ENCODE measurements at regions not wholly inside any gene's neighbourhood (a gene's known extent, or its start where the extent isn't known, plus 50 kb on each side); places are given as distances from the start of the nearest gene placed in this dataset.

GRCh38 chr5:86997516-86997915 is 270.2 kb upstream of the RASA1 start:
- Histone ChIP-seq H2BK120ac (ENCODE audit: low read depth, low read length) (no peak overlapping the region), H2AK5ac (ENCODE audit: low read depth, low read length) (no peak overlapping the region), H3K27ac (replicated peaks; ENCODE audit: low read length) (no peak overlapping the region), H4K91ac (ENCODE audit: low read depth, low read length, poor library complexity) (no peak overlapping the region), H3K4me3 (ENCODE audit: low read length in 2 of 2) (no peak overlapping the region), H2BK12ac (ENCODE audit: low read length) (no peak overlapping the region), H2AFZ (ENCODE audit: low read length) (no peak overlapping the region), H3K9ac (ENCODE audit: low read depth, low read length, poor library complexity) (no peak overlapping the region), H3K14ac (ENCODE audit: low read length) (no peak overlapping the region), H3K4me2 (ENCODE audit: insufficient read depth, low read length, poor library complexity, severe bottlenecking) (no peak overlapping the region), H2BK15ac (ENCODE audit: low read length) (no peak overlapping the region), H3K4me1 (ENCODE audit: control insufficient read depth in 2 of 2, insufficient read depth in 1 of 2, low read depth in 1 of 2, low read length in 2 of 2) (no peaks in the 10 kb centered on the region), H2BK5ac (ENCODE audit: low read length) (no peak overlapping the region), H3K9me3 (replicated peaks in 1 of 2; ENCODE audit: control insufficient read depth in 2 of 2, insufficient read depth in 1 of 2, low read depth in 1 of 2, low read length in 2 of 2) (no peaks in the 10 kb centered on the region), H3K18ac (ENCODE audit: low read length) (no peak overlapping the region), H3K23ac (ENCODE audit: low read depth, low read length, poor library complexity) (no peak overlapping the region), H3K36me3 (replicated peaks in 1 of 2; ENCODE audit: control insufficient read depth in 2 of 2, insufficient read depth in 2 of 2, low read length in 2 of 2) (no peaks in the 10 kb centered on the region), H3K4ac (ENCODE audit: low read length) (no peak overlapping the region), H4K8ac (ENCODE audit: low read depth, low read length) (no peak overlapping the region), H3K27me3 (ENCODE audit: control insufficient read depth in 3 of 3, insufficient read depth in 3 of 3, low read depth in 1 of 3, low read length in 3 of 3) (no peaks in the 10 kb centered on the region), H3K79me1 (ENCODE audit: low read depth, low read length) (no peaks in the 10 kb centered on the region)
- no peak for DNase-seq (ENCODE audit: low spot score)
- WGBS, 2 donors (ENCODE audit: extremely low coverage in 2 of 2, insufficient read length in 2 of 2, insufficient replicate concordance in 1 of 2): no CpG with 5 or more reads among the region's 1 CpG

GRCh38 chr5:86999951-87000350 is 267.7 kb upstream of the RASA1 start:
- no peak overlapping the region for H2BK120ac ChIP-seq (ENCODE audit: low read depth, low read length)
- H3K36me3 ChIP-seq (replicated peaks in 1 of 2; ENCODE audit: control insufficient read depth in 2 of 2, insufficient read depth in 2 of 2, low read length in 2 of 2): no peaks in the 10 kb centered on the region
- H3K4ac ChIP-seq (ENCODE audit: low read length): no peak overlapping the region
- DNase-seq (ENCODE audit: low spot score): no peak
- H4K91ac ChIP-seq (ENCODE audit: low read depth, low read length, poor library complexity): no peak overlapping the region
- no peak overlapping the region for H3K23ac ChIP-seq (ENCODE audit: low read depth, low read length, poor library complexity)
- no peaks in the 10 kb centered on the region for H3K27me3 ChIP-seq (ENCODE audit: control insufficient read depth in 3 of 3, insufficient read depth in 3 of 3, low read depth in 1 of 3, low read length in 3 of 3)
- no peak overlapping the region for H2AFZ ChIP-seq (ENCODE audit: low read length)
- no peaks in the 10 kb centered on the region for H3K4me1 ChIP-seq (ENCODE audit: control insufficient read depth in 2 of 2, insufficient read depth in 1 of 2, low read depth in 1 of 2, low read length in 2 of 2)
- no peak overlapping the region for H3K4me3 ChIP-seq (ENCODE audit: low read length in 2 of 2)
- WGBS, 2 donors (ENCODE audit: extremely low coverage in 2 of 2, insufficient read length in 2 of 2, insufficient replicate concordance in 1 of 2): no CpG with 5 or more reads among the region's 5 CpGs
- no peak overlapping the region for H2AK5ac ChIP-seq (ENCODE audit: low read depth, low read length)
- H3K14ac ChIP-seq (ENCODE audit: low read length): no peak overlapping the region
- H2BK5ac ChIP-seq (ENCODE audit: low read length): no peak overlapping the region
- H2BK12ac ChIP-seq (ENCODE audit: low read length): no peak overlapping the region
- no peaks in the 10 kb centered on the region for H3K79me1 ChIP-seq (ENCODE audit: low read depth, low read length)
- no peak overlapping the region for H3K9ac ChIP-seq (ENCODE audit: low read depth, low read length, poor library complexity)
- H3K4me2 ChIP-seq (ENCODE audit: insufficient read depth, low read length, poor library complexity, severe bottlenecking): no peak overlapping the region
- H3K9me3 ChIP-seq (replicated peaks in 1 of 2; ENCODE audit: control insufficient read depth in 2 of 2, insufficient read depth in 1 of 2, low read depth in 1 of 2, low read length in 2 of 2): no peaks in the 10 kb centered on the region
- no peak overlapping the region for H2BK15ac ChIP-seq (ENCODE audit: low read length)
- H3K27ac ChIP-seq (replicated peaks; ENCODE audit: low read length): no peak overlapping the region
- no peak overlapping the region for H4K8ac ChIP-seq (ENCODE audit: low read depth, low read length)
- no peak overlapping the region for H3K18ac ChIP-seq (ENCODE audit: low read length)

- H2BK120ac ChIP-seq (ENCODE audit: low read depth, low read length): no peak overlapping the region
- no peak overlapping the region for H3K4me3 ChIP-seq (ENCODE audit: low read length in 2 of 2)
- no peak for DNase-seq (ENCODE audit: low spot score)
- no peaks in the 10 kb centered on the region for H3K9me3 ChIP-seq (replicated peaks in 1 of 2; ENCODE audit: control insufficient read depth in 2 of 2, insufficient read depth in 1 of 2, low read depth in 1 of 2, low read length in 2 of 2)
- H3K4me1 ChIP-seq (ENCODE audit: control insufficient read depth in 2 of 2, insufficient read depth in 1 of 2, low read depth in 1 of 2, low read length in 2 of 2): no peaks in the 10 kb centered on the region
- no peak overlapping the region for H3K9ac ChIP-seq (ENCODE audit: low read depth, low read length, poor library complexity)
- no peak overlapping the region for H3K23ac ChIP-seq (ENCODE audit: low read depth, low read length, poor library complexity)
- no peak overlapping the region for H4K91ac ChIP-seq (ENCODE audit: low read depth, low read length, poor library complexity)
- H2BK5ac ChIP-seq (ENCODE audit: low read length): no peak overlapping the region
- no peak overlapping the region for H3K14ac ChIP-seq (ENCODE audit: low read length)
- H3K79me1 ChIP-seq (ENCODE audit: low read depth, low read length): no peaks in the 10 kb centered on the region
- H4K8ac ChIP-seq (ENCODE audit: low read depth, low read length): no peak overlapping the region
- H2AK5ac ChIP-seq (ENCODE audit: low read depth, low read length): no peak overlapping the region
- no peak overlapping the region for H3K18ac ChIP-seq (ENCODE audit: low read length)
- no peaks in the 10 kb centered on the region for H3K36me3 ChIP-seq (replicated peaks in 1 of 2; ENCODE audit: control insufficient read depth in 2 of 2, insufficient read depth in 2 of 2, low read length in 2 of 2)
- H2AFZ ChIP-seq (ENCODE audit: low read length): no peak overlapping the region
- no peak overlapping the region for H3K4me2 ChIP-seq (ENCODE audit: insufficient read depth, low read length, poor library complexity, severe bottlenecking)
- WGBS, 2 donors (ENCODE audit: extremely low coverage in 2 of 2, insufficient read length in 2 of 2, insufficient replicate concordance in 1 of 2): no CpG with 5 or more reads among the region's 3 CpGs
- no peak overlapping the region for H3K4ac ChIP-seq (ENCODE audit: low read length)
- no peak overlapping the region for H3K27ac ChIP-seq (replicated peaks; ENCODE audit: low read length)
- H2BK12ac ChIP-seq (ENCODE audit: low read length): no peak overlapping the region
- H2BK15ac ChIP-seq (ENCODE audit: low read length): no peak overlapping the region
- H3K27me3 ChIP-seq (ENCODE audit: control insufficient read depth in 3 of 3, insufficient read depth in 3 of 3, low read depth in 1 of 3, low read length in 3 of 3): no peaks in the 10 kb centered on the region
Observed at GRCh38 chr5:87002485-87002884, 265.2 kb upstream of the RASA1 start.

GRCh38 chr5:87004101-87004500 is 263.6 kb upstream of the RASA1 start:
- no peaks in the 10 kb centered on the region for H3K27me3 ChIP-seq (ENCODE audit: control insufficient read depth in 3 of 3, insufficient read depth in 3 of 3, low read depth in 1 of 3, low read length in 3 of 3)
- H2AK5ac ChIP-seq (ENCODE audit: low read depth, low read length): no peak overlapping the region
- H3K36me3 ChIP-seq (replicated peaks in 1 of 2; ENCODE audit: control insufficient read depth in 2 of 2, insufficient read depth in 2 of 2, low read length in 2 of 2): no peaks in the 10 kb centered on the region
- no peak overlapping the region for H4K8ac ChIP-seq (ENCODE audit: low read depth, low read length)
- no peak overlapping the region for H2BK12ac ChIP-seq (ENCODE audit: low read length)
- H3K18ac ChIP-seq (ENCODE audit: low read length): no peak overlapping the region
- no peak overlapping the region for H3K9ac ChIP-seq (ENCODE audit: low read depth, low read length, poor library complexity)
- H2BK5ac ChIP-seq (ENCODE audit: low read length): no peak overlapping the region
- H2BK120ac ChIP-seq (ENCODE audit: low read depth, low read length): no peak overlapping the region
- H3K9me3 ChIP-seq (replicated peaks in 1 of 2; ENCODE audit: control insufficient read depth in 2 of 2, insufficient read depth in 1 of 2, low read depth in 1 of 2, low read length in 2 of 2): no peaks in the 10 kb centered on the region
- no peaks in the 10 kb centered on the region for H3K4me1 ChIP-seq (ENCODE audit: control insufficient read depth in 2 of 2, insufficient read depth in 1 of 2, low read depth in 1 of 2, low read length in 2 of 2)
- no peak for DNase-seq (ENCODE audit: low spot score)
- no peaks in the 10 kb centered on the region for H3K79me1 ChIP-seq (ENCODE audit: low read depth, low read length)
- no peak overlapping the region for H3K4ac ChIP-seq (ENCODE audit: low read length)
- H3K23ac ChIP-seq (ENCODE audit: low read depth, low read length, poor library complexity): no peak overlapping the region
- H2AFZ ChIP-seq (ENCODE audit: low read length): no peak overlapping the region
- H3K14ac ChIP-seq (ENCODE audit: low read length): no peak overlapping the region
- no peak overlapping the region for H3K27ac ChIP-seq (replicated peaks; ENCODE audit: low read length)
- H2BK15ac ChIP-seq (ENCODE audit: low read length): no peak overlapping the region
- H4K91ac ChIP-seq (ENCODE audit: low read depth, low read length, poor library complexity): no peak overlapping the region
- no peak overlapping the region for H3K4me3 ChIP-seq (ENCODE audit: low read length in 2 of 2)
- no CpG with 5 or more reads among the region's 3 CpGs for WGBS, 2 donors (ENCODE audit: extremely low coverage in 2 of 2, insufficient read length in 2 of 2, insufficient replicate concordance in 1 of 2)
- H3K4me2 ChIP-seq (ENCODE audit: insufficient read depth, low read length, poor library complexity, severe bottlenecking): no peak overlapping the region
